SK-N-SH treated with all-trans-retinoic acid at 6 μM for 48 hours (cell line): ENCODE measurements at regions not wholly inside any gene's neighbourhood (a gene's known extent, or its start where the extent isn't known, plus 50 kb on each side); places are given as distances from the start of the nearest gene placed in this dataset.
"Not testable (repeated sequence)": the region's sequence is repeated elsewhere in the genome, so short reads cannot be mapped to it uniquely, and the experiment has no call there.

ENCODE experiments used
- ATAC-seq: fragments of 200-7000 bp; cut with Tn5 transposase; 3 replicates; pipeline ENCODE4 v1.9.1; 2020; ENCODE audit warnings: mild to moderate bottlenecking, moderate library complexity
- ARNTL ChIP-seq: fragments of 450-650 bp; formaldehyde crosslinking; IDR thresholded peaks from 2 replicates; pipeline ENCODE4 v1.5.0; 2020; ENCODE audit warnings: low read depth, mild to moderate bottlenecking, moderate library complexity, borderline replicate concordance
- BACH2 ChIP-seq: fragments of 250-450 bp; sonication (Bioruptor Pico); IDR thresholded peaks from 2 replicates; pipeline ENCODE4 v1.9.0; 2021; ENCODE audit warnings: mild to moderate bottlenecking, borderline replicate concordance
- CREB5 ChIP-seq: fragments of 250-450 bp; sonication (Bioruptor Pico); IDR thresholded peaks from 2 replicates; pipeline ENCODE4 v1.5.1; 2020; ENCODE audit warnings: low read depth, mild to moderate bottlenecking, moderate library complexity
- CSDC2 ChIP-seq: fragments of 250-450 bp; sonication (Bioruptor Pico); IDR thresholded peaks from 2 replicates; pipeline ENCODE4 v1.5.0; 2020; ENCODE audit warnings: mild to moderate bottlenecking, moderate library complexity
- CSRNP3 ChIP-seq: fragments of 250-450 bp; sonication (Bioruptor Pico); IDR thresholded peaks from 2 replicates; pipeline ENCODE4 v1.5.1; 2021; ENCODE audit warnings: mild to moderate bottlenecking, moderate library complexity
- ESRRG ChIP-seq: fragments of 250-450 bp; sonication (Bioruptor Pico); IDR thresholded peaks from 2 replicates; pipeline ENCODE4 v1.6.1; 2021; ENCODE audit warnings: mild to moderate bottlenecking
- ISL1 ChIP-seq: fragments of 250-450 bp; sonication (Bioruptor Pico); IDR thresholded peaks from 2 replicates; pipeline ENCODE4 v2.1.2; 2022; ENCODE audit warnings: mild to moderate bottlenecking, moderate library complexity
- OSR1 ChIP-seq: fragments of 250-450 bp; sonication (Bioruptor Pico); IDR thresholded peaks from 2 replicates; pipeline ENCODE4 v1.8.0; 2022; ENCODE audit warnings: moderate library complexity, mild to moderate bottlenecking, inconsistent platforms
- POU6F1 ChIP-seq: fragments of 250-450 bp; sonication (Bioruptor Pico); IDR thresholded peaks from 2 replicates; pipeline ENCODE4 v1.8.0; 2021; ENCODE audit warnings: low read depth, mild to moderate bottlenecking, moderate library complexity, borderline replicate concordance
- PPARA ChIP-seq: fragments of 250-450 bp; sonication (Bioruptor Pico); IDR thresholded peaks from 2 replicates; pipeline ENCODE4 v1.5.0; 2020; ENCODE audit warnings: mild to moderate bottlenecking, borderline replicate concordance
- RARB ChIP-seq: fragments of 250-450 bp; sonication (Bioruptor Pico); IDR thresholded peaks from 2 replicates; pipeline ENCODE4 v1.8.0; 2021; ENCODE audit warnings: mild to moderate bottlenecking, moderate library complexity
- SNAI2 ChIP-seq: fragments of 250-450 bp; sonication (Bioruptor Pico); IDR thresholded peaks from 2 replicates; pipeline ENCODE4 v1.5.0; 2020; ENCODE audit warnings: mild to moderate bottlenecking, moderate library complexity
- TOX ChIP-seq: fragments of 250-450 bp; sonication (Bioruptor Pico); IDR thresholded peaks from 2 replicates; pipeline ENCODE4 v1.8.0; 2021; ENCODE audit warnings: mild to moderate bottlenecking, moderate library complexity, borderline replicate concordance
- TSHZ2 ChIP-seq: fragments of 250-450 bp; sonication (Bioruptor Pico); IDR thresholded peaks from 2 replicates; pipeline ENCODE4 v1.5.0; 2020; ENCODE audit warnings: mild to moderate bottlenecking, moderate library complexity
- ZC3H10 ChIP-seq: fragments of 250-450 bp; sonication (Bioruptor Pico); IDR thresholded peaks from 2 replicates; pipeline ENCODE4 v1.5.1; 2021; ENCODE audit warnings: mild to moderate bottlenecking, moderate library complexity
- ZFP3 ChIP-seq: fragments of 250-450 bp; sonication (Bioruptor Pico); IDR thresholded peaks from 2 replicates; pipeline ENCODE4 v1.5.0; 2020; ENCODE audit warnings: mild to moderate bottlenecking, moderate library complexity
- ZFP30 ChIP-seq: fragments of 450-650 bp; formaldehyde crosslinking; IDR thresholded peaks from 2 replicates; pipeline ENCODE4 v1.5.0; 2022; ENCODE audit warnings: mild to moderate bottlenecking, moderate library complexity
- ZNF565 ChIP-seq: fragments of 450-650 bp; formaldehyde crosslinking; conservative IDR thresholded peaks from 2 replicates; pipeline ENCODE4 v1.5.0; 2020; ENCODE audit warnings: low read depth, mild to moderate bottlenecking, moderate library complexity
- ZNF70 ChIP-seq: fragments of 450-650 bp; formaldehyde crosslinking; IDR thresholded peaks from 2 replicates; pipeline ENCODE4 v1.5.0; 2020; ENCODE audit warnings: mild to moderate bottlenecking, moderate library complexity

GRCh38 chr12:105524961-105525360 lies 194.5 kb downstream of the C12orf75 start (continued):
- TF ChIP-seq CSDC2 (CRISPR knock-in tag) (no peak), ZNF565 (CRISPR knock-in tag) (no peak), POU6F1 (no peak), OSR1 (no peak)
- TF ChIP-seq, all 23 proteins: peak for 0

- TF ChIP-seq SNAI2 (CRISPR knock-in tag) (no peak), CREB5 (CRISPR knock-in tag) (no peak), BACH2 (CRISPR knock-in tag) (no peak), OSR1 (no peak), ARNTL (CRISPR knock-in tag) (no peak), RARB (no peak), TOX (no peak), POU6F1 (no peak), ISL1 (CRISPR knock-in tag) (no peak), TSHZ2 (CRISPR knock-in tag) (no peak), ZFP3 (CRISPR knock-in tag) (no peak), CSRNP3 (no peak), ZFP30 (CRISPR knock-in tag) (no peak)
- TF ChIP-seq, all 23 proteins: peak for 0
- ATAC-seq = no peak
Observed at GRCh38 chr12:105534068-105534467, 203.6 kb downstream of the C12orf75 start.

GRCh38 chr12:105535033-105535432 lies 204.5 kb downstream of the C12orf75 start:
- not testable (repeated sequence) for ATAC-seq

- no peak for ATAC-seq
- TF ChIP-seq PPARA (no peak), ESRRG (CRISPR knock-in tag) (no peak), ZC3H10 (CRISPR knock-in tag) (no peak), TSHZ2 (CRISPR knock-in tag) (no peak), CREB5 (CRISPR knock-in tag) (no peak), ZNF70 (CRISPR knock-in tag) (no peak), OSR1 (no peak), TOX (no peak), RARB (no peak), ZFP30 (CRISPR knock-in tag) (no peak), ARNTL (CRISPR knock-in tag) (no peak), POU6F1 (no peak)
Observed at GRCh38 chr12:105538880-105539279, 208.4 kb downstream of the C12orf75 start.
